Suprapubic skin (tissue), 4 donors: ENCODE measurements at regions not wholly inside any gene's neighbourhood (a gene's known extent, or its start where the extent isn't known, plus 50 kb on each side); places are given as distances from the start of the nearest gene placed in this dataset.

Source experiments
- EP300 ChIP-seq: sonication (generic); formaldehyde crosslinking; IDR thresholded peaks from one replicate; pipeline ENCODE4 v1.6.1; 2017; ENCODE audit warnings: antibody characterized with exemption
- POLR2A ChIP-seq, 2 donors: fragments of 450-650 bp; IDR thresholded peaks; one replicate each; pipeline ENCODE4 v1.6.1; 2017; ENCODE audit warnings: antibody characterized with exemption in 2 of 2, mild to moderate bottlenecking in 2 of 2, moderate library complexity in 2 of 2
- POLR2AphosphoS5 ChIP-seq, 3 donors: sonication (generic); formaldehyde crosslinking; IDR thresholded peaks; one replicate each; pipeline ENCODE4 v1.6.1; 2017; ENCODE audit warnings: antibody characterized with exemption in 3 of 3
- TF ChIP-seq, protein P1 (sequence below), 2 donors: fragments of 200-600 bp in 1 of 2; fragments of 450-650 bp in 1 of 2; sonication (generic) in 1 of 2; IDR thresholded peaks; one replicate each; pipeline ENCODE4 v1.5.1; 2016 to 2019; ENCODE audit warnings: antibody characterized with exemption in 2 of 2, mild to moderate bottlenecking in 1 of 2, moderate library complexity in 1 of 2

DNA sequence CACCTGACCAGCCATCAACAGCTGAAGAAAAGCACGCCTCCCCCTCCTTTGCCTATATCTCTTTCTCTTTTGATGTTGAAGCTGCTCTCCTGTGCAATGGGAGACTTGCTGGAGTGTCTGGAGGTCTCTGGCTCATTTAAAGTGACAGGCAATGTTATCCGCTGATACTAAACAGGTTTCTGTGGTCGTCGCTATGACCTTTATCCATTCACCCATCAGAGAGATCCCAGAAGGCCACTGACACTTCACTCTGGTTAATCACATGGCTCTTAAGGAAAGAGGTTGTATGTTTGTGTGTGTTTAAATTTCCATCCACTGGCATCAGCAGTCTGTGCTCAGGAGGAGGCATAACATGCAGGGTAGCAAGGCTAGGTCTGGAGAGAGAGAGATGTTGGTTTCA, 277.3 kb downstream of the MTX2 start:
- TF ChIP-seq, protein P1, sequence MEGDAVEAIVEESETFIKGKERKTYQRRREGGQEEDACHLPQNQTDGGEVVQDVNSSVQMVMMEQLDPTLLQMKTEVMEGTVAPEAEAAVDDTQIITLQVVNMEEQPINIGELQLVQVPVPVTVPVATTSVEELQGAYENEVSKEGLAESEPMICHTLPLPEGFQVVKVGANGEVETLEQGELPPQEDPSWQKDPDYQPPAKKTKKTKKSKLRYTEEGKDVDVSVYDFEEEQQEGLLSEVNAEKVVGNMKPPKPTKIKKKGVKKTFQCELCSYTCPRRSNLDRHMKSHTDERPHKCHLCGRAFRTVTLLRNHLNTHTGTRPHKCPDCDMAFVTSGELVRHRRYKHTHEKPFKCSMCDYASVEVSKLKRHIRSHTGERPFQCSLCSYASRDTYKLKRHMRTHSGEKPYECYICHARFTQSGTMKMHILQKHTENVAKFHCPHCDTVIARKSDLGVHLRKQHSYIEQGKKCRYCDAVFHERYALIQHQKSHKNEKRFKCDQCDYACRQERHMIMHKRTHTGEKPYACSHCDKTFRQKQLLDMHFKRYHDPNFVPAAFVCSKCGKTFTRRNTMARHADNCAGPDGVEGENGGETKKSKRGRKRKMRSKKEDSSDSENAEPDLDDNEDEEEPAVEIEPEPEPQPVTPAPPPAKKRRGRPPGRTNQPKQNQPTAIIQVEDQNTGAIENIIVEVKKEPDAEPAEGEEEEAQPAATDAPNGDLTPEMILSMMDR (IDR thresholded peaks at IDR 0.05) = no peak
- no peak for TF ChIP-seq POLR2AphosphoS5 (IDR thresholded peaks at IDR 0.05)
- no peak for TF ChIP-seq POLR2A (IDR thresholded peaks at IDR 0.05)
- TF ChIP-seq EP300 = no peak
